CD4-positive, CD25-positive, alpha-beta regulatory T cell (primary cell): ENCODE measurements at regions not wholly inside any gene's neighbourhood (a gene's known extent, or its start where the extent isn't known, plus 50 kb on each side); places are given as distances from the start of the nearest gene placed in this dataset.
"Not testable (repeated sequence)": the region's sequence is repeated elsewhere in the genome, so short reads cannot be mapped to it uniquely, and the experiment has no call there.

ENCODE experiments used
- ATAC-seq, 2 donors: fragments of 150-1000 bp; cut with Tn5 transposase; one replicate each; pipeline ENCODE4 v1.10.0; 2021; ENCODE audit warnings: low read depth in 2 of 2, moderate number of reproducible peaks in 2 of 2, moderate library complexity in 1 of 2
- DNase-seq, 3 donors: peaks; one replicate each; pipeline versions ENCODE4 v3.0.0 to v3.0.0-alpha.2; 2012 to 2022; ENCODE audit warnings: mixed read lengths in 1 of 3
- H3K27ac ChIP-seq: one replicate; pipeline ENCODE4 v1.7.0; 2013; ENCODE audit warnings: mild to moderate bottlenecking, low read length; ENCODE audit not compliant: insufficient read depth, poor library complexity, severe bottlenecking
- H3K27me3 ChIP-seq: one replicate; pipeline ENCODE4 v1.7.0; 2013; ENCODE audit warnings: low read length; ENCODE audit not compliant: control insufficient read depth, insufficient read depth
- H3K36me3 ChIP-seq: one replicate; pipeline ENCODE4 v1.7.0; 2013; ENCODE audit warnings: mild to moderate bottlenecking, low read length, moderate library complexity; ENCODE audit not compliant: control insufficient read depth, insufficient read depth
- H3K4me1 ChIP-seq: 2 replicates; pipeline ENCODE4 v1.7.0; 2013; ENCODE audit warnings: mild to moderate bottlenecking, low read length; ENCODE audit not compliant: insufficient read depth, control insufficient read depth, poor library complexity, severe bottlenecking
- H3K4me3 ChIP-seq: one replicate; pipeline ENCODE4 v1.7.0; 2013; ENCODE audit warnings: low read depth, mild to moderate bottlenecking, low read length, moderate library complexity
- H3K9me3 ChIP-seq, 2 experiments: 1 replicate in 1 of 2; 2 replicates in 1 of 2; pipeline ENCODE4 v1.7.0; 2013; ENCODE audit warnings: low read length in 2 of 2, mild to moderate bottlenecking in 1 of 2, moderate library complexity in 1 of 2; ENCODE audit not compliant: control insufficient read depth in 2 of 2
- H3K27ac Mint-ChIP-seq, 3 donors: one replicate each; pipeline ENCODE4 v1.8.0; 2020 to 2022; ENCODE audit warnings: mild to moderate bottlenecking in 3 of 3, mixed read lengths in 3 of 3, moderate library complexity in 2 of 3
- H3K27me3 Mint-ChIP-seq: one replicate; pipeline ENCODE4 v1.8.0; 2022; ENCODE audit warnings: mild to moderate bottlenecking, mixed read lengths
- H3K36me3 Mint-ChIP-seq: one replicate; pipeline ENCODE4 v1.8.0; 2020; ENCODE audit warnings: mixed read lengths
- H3K4me1 Mint-ChIP-seq, 4 donors: one replicate each; pipeline ENCODE4 v1.8.0; 2020 to 2022; ENCODE audit warnings: mixed read lengths in 4 of 4, mild to moderate bottlenecking in 1 of 4
- H3K4me3 Mint-ChIP-seq, 4 donors: one replicate each; pipeline ENCODE4 v1.8.0; 2020 to 2022; ENCODE audit warnings: mild to moderate bottlenecking in 4 of 4, mixed read lengths in 4 of 4, moderate library complexity in 3 of 4
- H3K9me3 Mint-ChIP-seq, 7 donors: one replicate each; pipeline ENCODE4 v1.8.0; 2020 to 2022; ENCODE audit warnings: mixed read lengths in 7 of 7, mild to moderate bottlenecking in 3 of 7, moderate library complexity in 2 of 7

GRCh38 chr2:87691899-87692592, 55.8 kb upstream of the PLGLB2 start:
- not testable (repeated sequence) for DNase-seq, H3K4me1 Mint-ChIP-seq, H3K4me1 ChIP-seq, H3K9me3 ChIP-seq, H3K27me3 ChIP-seq, H3K4me3 ChIP-seq, H3K4me3 Mint-ChIP-seq, H3K36me3 ChIP-seq, H3K27ac Mint-ChIP-seq, H3K27me3 Mint-ChIP-seq, H3K36me3 Mint-ChIP-seq, H3K27ac ChIP-seq, H3K9me3 Mint-ChIP-seq
- ATAC-seq = peak in 1 of 2 donors; percentile 68

- not testable (repeated sequence) for H3K9me3 Mint-ChIP-seq, H3K4me3 Mint-ChIP-seq, H3K27me3 ChIP-seq, H3K36me3 ChIP-seq, H3K27ac Mint-ChIP-seq, ATAC-seq, DNase-seq, H3K27ac ChIP-seq, H3K27me3 Mint-ChIP-seq, H3K4me1 ChIP-seq, H3K36me3 Mint-ChIP-seq, H3K9me3 ChIP-seq, H3K4me3 ChIP-seq, H3K4me1 Mint-ChIP-seq
Observed at GRCh38 chr2:87692914-87693313, 55.0 kb upstream of the PLGLB2 start.

- not testable (repeated sequence) for H3K4me3 Mint-ChIP-seq, H3K4me1 ChIP-seq, H3K4me1 Mint-ChIP-seq, H3K9me3 ChIP-seq, H3K27ac Mint-ChIP-seq, H3K36me3 ChIP-seq, H3K27ac ChIP-seq, ATAC-seq, H3K27me3 Mint-ChIP-seq, DNase-seq, H3K4me3 ChIP-seq, H3K9me3 Mint-ChIP-seq, H3K36me3 Mint-ChIP-seq, H3K27me3 ChIP-seq
Observed at GRCh38 chr2:87693882-87694281, 54.0 kb upstream of the PLGLB2 start.

- H3K27ac ChIP-seq, H3K36me3 ChIP-seq, H3K4me3 Mint-ChIP-seq, ATAC-seq, H3K27ac Mint-ChIP-seq, H3K4me1 ChIP-seq, DNase-seq, H3K4me3 ChIP-seq, H3K27me3 Mint-ChIP-seq, H3K9me3 Mint-ChIP-seq, H3K36me3 Mint-ChIP-seq, H3K4me1 Mint-ChIP-seq, H3K27me3 ChIP-seq, H3K9me3 ChIP-seq: not testable (repeated sequence)
Observed at GRCh38 chr2:87695596-87696323, 52.1 kb upstream of the PLGLB2 start.
